Spleen (tissue), 11 donors: ENCODE measurements at regions not wholly inside any gene's neighbourhood (a gene's known extent, or its start where the extent isn't known, plus 50 kb on each side); places are given as distances from the start of the nearest gene placed in this dataset.

Source experiments
- DNase-seq: peaks from one replicate; pipeline ENCODE4 v3.0.0-alpha.2; 2020
- H3K27ac ChIP-seq, 8 donors: fragments of 200-600 bp; sonication (generic) in 7 of 8; 1 replicate in 4 of 8; 2 replicates in 4 of 8; pipeline versions ENCODE4 v1.5.0 to v1.8.0; 2016 to 2021; ENCODE audit warnings: inconsistent platforms in 4 of 8, mild to moderate bottlenecking in 4 of 8, moderate library complexity in 1 of 8
- H3K27me3 ChIP-seq, 7 donors: fragments of 200-600 bp; sonication (generic) in 6 of 7; replicated peaks in 1 of 7; 1 replicate in 4 of 7; 2 replicates in 3 of 7; pipeline versions ENCODE4 v1.5.0 to v1.8.0; 2016 to 2021; ENCODE audit warnings: inconsistent platforms in 3 of 7, mild to moderate bottlenecking in 1 of 7
- H3K36me3 ChIP-seq, 6 donors: fragments of 200-600 bp; sonication (generic) in 5 of 6; 1 replicate in 4 of 6; 2 replicates in 2 of 6; pipeline versions ENCODE4 v1.5.0 to v1.8.0; 2016 to 2021; ENCODE audit warnings: inconsistent platforms in 2 of 6
- H3K4me1 ChIP-seq, 6 donors: fragments of 200-600 bp; sonication (generic) in 5 of 6; 1 replicate in 3 of 6; 2 replicates in 3 of 6; pipeline versions ENCODE4 v1.5.0 to v1.8.0; 2016 to 2021; ENCODE audit warnings: inconsistent platforms in 3 of 6
- H3K4me3 ChIP-seq, 8 donors: fragments of 200-600 bp; sonication (generic) in 7 of 8; 1 replicate in 4 of 8; 2 replicates in 4 of 8; pipeline versions ENCODE4 v1.5.0 to v1.8.0; 2016 to 2021; ENCODE audit warnings: inconsistent platforms in 4 of 8, mild to moderate bottlenecking in 4 of 8, moderate library complexity in 2 of 8
- H3K9me3 ChIP-seq, 8 donors: fragments of 200-600 bp; sonication (generic) in 7 of 8; 1 replicate in 4 of 8; 2 replicates in 4 of 8; pipeline versions ENCODE4 v1.5.0 to v1.8.0; 2016 to 2021; ENCODE audit warnings: inconsistent platforms in 4 of 8
- POLR2A ChIP-seq, 3 donors: fragments of 450-650 bp; IDR thresholded peaks; one replicate each; pipeline ENCODE4 v1.5.1; 2017; ENCODE audit warnings: antibody characterized with exemption in 3 of 3, mild to moderate bottlenecking in 1 of 3
- POLR2AphosphoS5 ChIP-seq, 3 donors: sonication (generic); formaldehyde crosslinking; IDR thresholded peaks; one replicate each; pipeline ENCODE4 v1.5.1; 2017; ENCODE audit warnings: antibody characterized with exemption in 3 of 3
- WGBS, 5 donors: extraction: QIAGEN DNeasy Blood & Tissue Kit in 3 of 5; methylation state at CpG; one replicate each; pipeline versions ENCODE4 v1.1.5 to v1.1.7; 2013 to 2018; 5-methylcytosine and 5-hydroxymethylcytosine counted together
- intact Hi-C: fragments of 100-400 bp; cut with DNase I; formaldehyde crosslinking; loops from one replicate; pipeline ENCODE4 v1.15.0; 2023; ENCODE audit warnings: low total_unique reads
- TF ChIP-seq, protein P1 (sequence below), 11 experiments: fragments of 200-600 bp in 7 of 11; fragments of 450-650 bp in 4 of 11; sonication (generic) in 4 of 11; IDR thresholded peaks in 8 of 11; conservative IDR thresholded peaks in 3 of 11; 1 replicate in 7 of 11; 2 replicates in 4 of 11; pipeline versions ENCODE4 v1.4.0 to v1.8.0; 2016 to 2021; ENCODE audit warnings: antibody characterized with exemption in 11 of 11, inconsistent platforms in 4 of 11, mild to moderate bottlenecking in 1 of 11
- donor health status: healthy with polysubstance abuse.
- donor health status: DM: no; HTN: no; CAD: no; lungs with moderate emphysema.
- donor health status: DM: no; HTN: no; CAD: no.
- donor health status: Bipolar disorder and iron deficiency.
- donor health status: healthy.
- donor health status: DM: no; HTN: no; CAD: no.
- donor health status: DM: yes; HTN: yes; CAD: no.

- TF ChIP-seq, protein P1, sequence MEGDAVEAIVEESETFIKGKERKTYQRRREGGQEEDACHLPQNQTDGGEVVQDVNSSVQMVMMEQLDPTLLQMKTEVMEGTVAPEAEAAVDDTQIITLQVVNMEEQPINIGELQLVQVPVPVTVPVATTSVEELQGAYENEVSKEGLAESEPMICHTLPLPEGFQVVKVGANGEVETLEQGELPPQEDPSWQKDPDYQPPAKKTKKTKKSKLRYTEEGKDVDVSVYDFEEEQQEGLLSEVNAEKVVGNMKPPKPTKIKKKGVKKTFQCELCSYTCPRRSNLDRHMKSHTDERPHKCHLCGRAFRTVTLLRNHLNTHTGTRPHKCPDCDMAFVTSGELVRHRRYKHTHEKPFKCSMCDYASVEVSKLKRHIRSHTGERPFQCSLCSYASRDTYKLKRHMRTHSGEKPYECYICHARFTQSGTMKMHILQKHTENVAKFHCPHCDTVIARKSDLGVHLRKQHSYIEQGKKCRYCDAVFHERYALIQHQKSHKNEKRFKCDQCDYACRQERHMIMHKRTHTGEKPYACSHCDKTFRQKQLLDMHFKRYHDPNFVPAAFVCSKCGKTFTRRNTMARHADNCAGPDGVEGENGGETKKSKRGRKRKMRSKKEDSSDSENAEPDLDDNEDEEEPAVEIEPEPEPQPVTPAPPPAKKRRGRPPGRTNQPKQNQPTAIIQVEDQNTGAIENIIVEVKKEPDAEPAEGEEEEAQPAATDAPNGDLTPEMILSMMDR (IDR thresholded peaks at IDR 0.05 in 8 of 11, conservative IDR thresholded peaks at IDR 0.05 in 3 of 11), result no peak
- TF ChIP-seq POLR2AphosphoS5 (IDR thresholded peaks at IDR 0.05) (no peak), POLR2A (IDR thresholded peaks at IDR 0.05) (no peak)
- no peaks in the 10 kb centered on the region for H3K4me1 ChIP-seq
- no peak for DNase-seq
- H3K27ac ChIP-seq, result no peak overlapping the region
- H3K36me3 ChIP-seq, result no peaks in the 10 kb centered on the region
- no peaks in the 10 kb centered on the region for H3K9me3 ChIP-seq
- intact Hi-C loops, result no loop called here
- 72 to 83% (median 76%) methylated on average over 2 of the region's 2 CpGs for WGBS, 5 donors
- no peaks in the 10 kb centered on the region for H3K27me3 ChIP-seq
- no peak overlapping the region for H3K4me3 ChIP-seq
Observed at GRCh38 chr2:67337903-67338302, 59.2 kb upstream of the ETAA1 start.

DNA sequence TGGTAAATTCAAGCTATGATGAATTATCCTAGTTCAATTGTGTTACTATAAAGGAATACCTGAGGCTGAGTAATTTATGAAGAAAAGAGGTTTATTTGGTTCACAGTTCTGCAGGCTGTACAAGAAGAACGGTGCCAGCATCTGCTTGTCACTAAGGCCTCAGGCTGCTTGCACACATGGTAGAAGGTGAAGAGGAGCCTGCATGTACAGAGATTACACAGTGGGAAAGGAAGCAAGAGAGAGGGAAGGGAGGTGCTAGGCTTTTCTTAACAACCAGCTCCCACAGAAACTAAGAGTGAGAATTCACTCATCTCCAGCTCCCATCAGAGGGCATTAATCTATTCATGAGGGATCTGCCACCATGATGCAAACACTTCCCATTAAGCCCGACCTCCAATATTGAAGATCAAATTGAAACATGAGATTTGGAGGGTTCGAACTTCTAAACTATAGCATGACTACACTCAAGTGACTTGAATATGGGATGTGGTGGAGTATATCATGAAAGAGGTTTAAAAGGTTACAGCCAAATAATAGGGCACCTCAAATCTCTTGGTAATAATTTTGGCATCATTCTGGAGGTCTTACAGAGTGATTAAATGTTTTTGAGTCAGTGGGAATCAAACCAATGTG, 58.4 kb upstream of the ETAA1 start:
- Histone ChIP-seq H3K27ac (no peak overlapping the region), H3K9me3 (no peaks in the 10 kb centered on the region), H3K4me3 (no peak overlapping the region), H3K27me3 (no peaks in the 10 kb centered on the region), H3K4me1 (no peaks in the 10 kb centered on the region), H3K36me3 (no peaks in the 10 kb centered on the region)
- no peak for DNase-seq
- TF ChIP-seq, protein P1 (IDR thresholded peaks at IDR 0.05 in 8 of 11, conservative IDR thresholded peaks at IDR 0.05 in 3 of 11), result no peak
- no peak for TF ChIP-seq POLR2AphosphoS5 (IDR thresholded peaks at IDR 0.05)
- no peak for TF ChIP-seq POLR2A (IDR thresholded peaks at IDR 0.05)
- intact Hi-C loops, result no loop called here
- 78 to 92% (median 80%) methylated on average over 3 of the region's 3 CpGs for WGBS, 5 donors

- WGBS, 5 donors, result 63 to 75% (median 70%) methylated on average over 4 of the region's 4 CpGs
- no peak overlapping the region for H3K27ac ChIP-seq
- H3K36me3 ChIP-seq, result no peaks in the 10 kb centered on the region
- H3K4me3 ChIP-seq, result no peak overlapping the region
- TF ChIP-seq POLR2AphosphoS5 (IDR thresholded peaks at IDR 0.05) (no peak), POLR2A (IDR thresholded peaks at IDR 0.05) (no peak)
- TF ChIP-seq, protein P1 (IDR thresholded peaks at IDR 0.05 in 8 of 11, conservative IDR thresholded peaks at IDR 0.05 in 3 of 11), result no peak
- intact Hi-C loops, result no loop called here
- no peaks in the 10 kb centered on the region for H3K27me3 ChIP-seq
- no peaks in the 10 kb centered on the region for H3K9me3 ChIP-seq
- no peaks in the 10 kb centered on the region for H3K4me1 ChIP-seq
- DNase-seq, result no peak
Observed at GRCh38 chr2:67339234-67339885, 57.8 kb upstream of the ETAA1 start.

DNA sequence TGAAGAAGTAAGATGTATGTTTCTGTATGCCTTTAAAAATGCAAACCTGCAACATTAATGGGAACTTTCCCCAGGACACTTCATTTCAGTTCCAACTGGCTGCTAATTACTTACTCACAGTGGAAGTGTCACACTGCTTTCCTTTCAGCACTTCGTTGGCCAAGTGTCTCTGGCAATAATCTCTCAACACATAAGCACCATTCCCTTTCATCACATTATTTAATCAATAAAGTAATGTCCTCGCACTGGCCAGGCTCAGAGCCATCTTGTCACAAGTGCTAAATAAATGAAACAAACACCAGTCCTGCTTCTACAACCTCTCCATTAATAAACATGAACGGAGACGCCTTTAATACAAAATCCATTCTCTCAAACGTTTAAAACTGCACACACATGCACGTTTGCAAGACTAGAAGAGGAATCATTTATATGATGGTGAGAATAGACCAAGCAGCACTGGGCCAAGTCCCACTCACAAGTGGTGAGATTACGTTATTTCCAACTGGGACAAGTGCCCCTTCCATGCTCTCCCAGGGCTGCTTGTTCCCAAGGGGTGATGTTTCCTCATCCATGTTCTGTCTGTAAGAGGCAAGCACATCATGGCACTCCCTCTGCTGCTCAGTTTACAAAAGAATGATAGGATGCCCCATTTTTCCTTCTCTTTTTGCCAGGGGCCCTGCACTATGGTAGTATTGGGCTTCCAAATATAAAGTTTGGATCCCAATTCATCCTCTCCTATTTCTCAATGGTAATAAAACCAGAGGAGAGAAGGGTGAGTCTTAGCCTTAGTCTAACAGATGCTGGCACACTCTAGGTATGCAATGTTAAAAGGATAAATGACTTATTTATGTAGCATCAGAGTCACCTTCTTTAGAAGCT, 56.8 kb upstream of the ETAA1 start:
- intact Hi-C loops, result no loop called here
- no peaks in the 10 kb centered on the region for H3K9me3 ChIP-seq
- no peak overlapping the region for H3K4me3 ChIP-seq
- H3K36me3 ChIP-seq, result no peaks in the 10 kb centered on the region
- TF ChIP-seq, protein P1 (IDR thresholded peaks at IDR 0.05 in 8 of 11, conservative IDR thresholded peaks at IDR 0.05 in 3 of 11), result no peak
- TF ChIP-seq POLR2AphosphoS5 (IDR thresholded peaks at IDR 0.05) (no peak), POLR2A (IDR thresholded peaks at IDR 0.05) (no peak)
- 62 to 76% (median 71%) methylated on average over 7 of the region's 7 CpGs for WGBS, 5 donors
- no peak for DNase-seq
- no peaks in the 10 kb centered on the region for H3K4me1 ChIP-seq
- H3K27ac ChIP-seq, result no peak overlapping the region
- no peaks in the 10 kb centered on the region for H3K27me3 ChIP-seq
